ENCODE measurements at regions not wholly inside any gene's neighbourhood (a gene's known extent, or its start where the extent isn't known, plus 50 kb on each side); places are given as distances from the start of the nearest gene placed in this dataset.

GRCh38 chr20:12210591-12210990, 292.9 kb downstream of the BTBD3 start:
- H3K9me3 ChIP-seq (ENCODE audit: low read length), result no peaks in the 10 kb centered on the region
- H3K4me2 ChIP-seq (ENCODE audit: low read length), result no peak overlapping the region
- H3F3A ChIP-seq (ENCODE audit: low read length, unreplicated experiment), result no peaks in the 10 kb centered on the region
- H3K4me3 ChIP-seq (ENCODE audit: low read length), result no peak overlapping the region
- no peaks in the 10 kb centered on the region for H3K9me2 ChIP-seq (replicated peaks; ENCODE audit: low read length)
- H4K20me1 ChIP-seq (ENCODE audit: low read length), result no peaks in the 10 kb centered on the region
- intact Hi-C loops (cut with micrococcal nuclease), result no loop called here
- H3K27me3 ChIP-seq (ENCODE audit: low read length), result 0 out of 2 replicates have a peak, but pooled peaks cover 4% of the 10 kb centered on the region
- no peak overlapping the region for H3K27ac ChIP-seq (ENCODE audit: low read length)
- CTCF ChIA-PET, result no interaction called here
- no TSS peak for BruUV-seq (replicated peaks)
- DNase-seq (no peak), ATAC-seq (no peak)
- H3K79me2 ChIP-seq (ENCODE audit: low read length), result no peaks in the 10 kb centered on the region
- H3K36me3 ChIP-seq (ENCODE audit: low read depth, low read length), result no peaks in the 10 kb centered on the region
- TF ChIP-seq, protein P1, sequence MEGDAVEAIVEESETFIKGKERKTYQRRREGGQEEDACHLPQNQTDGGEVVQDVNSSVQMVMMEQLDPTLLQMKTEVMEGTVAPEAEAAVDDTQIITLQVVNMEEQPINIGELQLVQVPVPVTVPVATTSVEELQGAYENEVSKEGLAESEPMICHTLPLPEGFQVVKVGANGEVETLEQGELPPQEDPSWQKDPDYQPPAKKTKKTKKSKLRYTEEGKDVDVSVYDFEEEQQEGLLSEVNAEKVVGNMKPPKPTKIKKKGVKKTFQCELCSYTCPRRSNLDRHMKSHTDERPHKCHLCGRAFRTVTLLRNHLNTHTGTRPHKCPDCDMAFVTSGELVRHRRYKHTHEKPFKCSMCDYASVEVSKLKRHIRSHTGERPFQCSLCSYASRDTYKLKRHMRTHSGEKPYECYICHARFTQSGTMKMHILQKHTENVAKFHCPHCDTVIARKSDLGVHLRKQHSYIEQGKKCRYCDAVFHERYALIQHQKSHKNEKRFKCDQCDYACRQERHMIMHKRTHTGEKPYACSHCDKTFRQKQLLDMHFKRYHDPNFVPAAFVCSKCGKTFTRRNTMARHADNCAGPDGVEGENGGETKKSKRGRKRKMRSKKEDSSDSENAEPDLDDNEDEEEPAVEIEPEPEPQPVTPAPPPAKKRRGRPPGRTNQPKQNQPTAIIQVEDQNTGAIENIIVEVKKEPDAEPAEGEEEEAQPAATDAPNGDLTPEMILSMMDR (conservative IDR thresholded peaks at IDR 0.05; ENCODE audit: low read depth, low read length), result no peak
- no peak for TF ChIP-seq EZH2phosphoT487 (IDR thresholded peaks at IDR 0.05; ENCODE audit: borderline replicate concordance, low read length)
- TF ChIP-seq EZH2 (IDR thresholded peaks at IDR 0.05; ENCODE audit: low read length, unreplicated experiment), result no peak
- POLR2A ChIA-PET (ENCODE audit: unreplicated experiment), result no interaction called here
- H2AFZ ChIP-seq (ENCODE audit: low read length), result no peak overlapping the region
- no peaks in the 10 kb centered on the region for H3K4me1 ChIP-seq (ENCODE audit: insufficient read depth, low read length)
- H3K9ac ChIP-seq (ENCODE audit: low read length), result no peak overlapping the region

GRCh38 chr20:12211361-12211760, 293.7 kb downstream of the BTBD3 start:
- no peaks in the 10 kb centered on the region for H3K9me3 ChIP-seq (ENCODE audit: low read length)
- no peak overlapping the region for H3K4me3 ChIP-seq (ENCODE audit: low read length)
- no peak overlapping the region for H2AFZ ChIP-seq (ENCODE audit: low read length)
- ChIA-PET CTCF (no interaction called here), POLR2A (ENCODE audit: unreplicated experiment) (no interaction called here)
- no peaks in the 10 kb centered on the region for H4K20me1 ChIP-seq (ENCODE audit: low read length)
- H3K79me2 ChIP-seq (ENCODE audit: low read length), result no peaks in the 10 kb centered on the region
- no peaks in the 10 kb centered on the region for H3K9me2 ChIP-seq (replicated peaks; ENCODE audit: low read length)
- no peak overlapping the region for H3K4me2 ChIP-seq (ENCODE audit: low read length)
- BruUV-seq (replicated peaks), result no TSS peak
- DNase-seq, result no peak
- no peak for ATAC-seq
- no peaks in the 10 kb centered on the region for H3K4me1 ChIP-seq (ENCODE audit: insufficient read depth, low read length)
- no peaks in the 10 kb centered on the region for H3F3A ChIP-seq (ENCODE audit: low read length, unreplicated experiment)
- H3K36me3 ChIP-seq (ENCODE audit: low read depth, low read length), result no peaks in the 10 kb centered on the region
- no peak overlapping the region for H3K27ac ChIP-seq (ENCODE audit: low read length)
- intact Hi-C loops (cut with micrococcal nuclease), result no loop called here
- no peak overlapping the region for H3K9ac ChIP-seq (ENCODE audit: low read length)
- TF ChIP-seq EZH2phosphoT487 (IDR thresholded peaks at IDR 0.05; ENCODE audit: borderline replicate concordance, low read length) (no peak), EZH2 (IDR thresholded peaks at IDR 0.05; ENCODE audit: low read length, unreplicated experiment) (no peak)
- TF ChIP-seq, protein P1 (conservative IDR thresholded peaks at IDR 0.05; ENCODE audit: low read depth, low read length), result no peak
- H3K27me3 ChIP-seq (ENCODE audit: low read length), result peaks cover 4% of the 10 kb centered on the region; the same call in 1 of the 2 replicates

DNA sequence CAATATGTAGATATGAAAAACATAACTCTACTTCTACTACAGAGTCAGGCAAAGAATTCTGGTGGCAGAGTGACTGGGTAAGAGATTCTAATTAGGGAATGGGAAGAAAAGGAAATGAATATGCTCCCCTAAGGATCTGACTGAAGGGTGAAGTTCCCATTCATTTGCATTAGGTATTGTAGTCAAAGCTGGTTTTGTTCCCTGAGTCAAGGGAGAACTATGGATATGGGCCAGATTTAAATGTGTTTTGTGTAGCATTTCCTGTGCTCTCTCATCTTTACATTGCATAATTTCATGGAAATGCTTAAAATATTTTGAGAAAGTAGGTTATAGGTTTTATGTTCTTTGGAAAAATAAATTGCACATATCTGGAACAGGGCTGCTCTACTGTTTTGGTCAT, 299.7 kb downstream of the BTBD3 start:
- intact Hi-C loops (cut with micrococcal nuclease), result no loop called here
- ATAC-seq, result no peak

More for the DNA sequence above, 299.7 kb downstream of the BTBD3 start:
- POLR2A ChIA-PET (ENCODE audit: unreplicated experiment), result no interaction called here
- H3K27ac ChIP-seq (ENCODE audit: low read length), result no peak overlapping the region
- no peaks in the 10 kb centered on the region for H3K9me3 ChIP-seq (ENCODE audit: low read length)
- no peaks in the 10 kb centered on the region for H3K9me2 ChIP-seq (replicated peaks; ENCODE audit: low read length)
- no peak overlapping the region for H3K4me3 ChIP-seq (ENCODE audit: low read length)
- no peak overlapping the region for H3K9ac ChIP-seq (ENCODE audit: low read length)
- CTCF ChIA-PET, result no interaction called here
- H2AFZ ChIP-seq (ENCODE audit: low read length), result no peak overlapping the region
- no peaks in the 10 kb centered on the region for H3K36me3 ChIP-seq (ENCODE audit: low read depth, low read length)
- H4K20me1 ChIP-seq (ENCODE audit: low read length), result no peaks in the 10 kb centered on the region
- no TSS peak for BruUV-seq (replicated peaks)
- DNase-seq, result no peak
- no peaks in the 10 kb centered on the region for H3K79me2 ChIP-seq (ENCODE audit: low read length)
- H3F3A ChIP-seq (ENCODE audit: low read length, unreplicated experiment), result no peaks in the 10 kb centered on the region
- H3K4me2 ChIP-seq (ENCODE audit: low read length), result no peak overlapping the region
- no peaks in the 10 kb centered on the region for H3K4me1 ChIP-seq (ENCODE audit: insufficient read depth, low read length)
- peaks cover 33% of the 10 kb centered on the region for H3K27me3 ChIP-seq (ENCODE audit: low read length)
- TF ChIP-seq, protein P1 (conservative IDR thresholded peaks at IDR 0.05; ENCODE audit: low read depth, low read length), result no peak
- TF ChIP-seq EZH2 (IDR thresholded peaks at IDR 0.05; ENCODE audit: low read length, unreplicated experiment), result no peak

Data from PC-3 (cell line).